Esophagus muscularis mucosa (tissue), 4 donors: ENCODE measurements at regions not wholly inside any gene's neighbourhood (a gene's known extent, or its start where the extent isn't known, plus 50 kb on each side); places are given as distances from the start of the nearest gene placed in this dataset.

ENCODE experiments used
- DNase-seq: peaks from one replicate; pipeline ENCODE4 v3.0.0-alpha.2; 2017; ENCODE audit errors: extremely low spot score
- H3K27ac ChIP-seq, 4 donors: fragments of 200-600 bp; sonication (generic); replicated peaks in 1 of 4; 1 replicate in 3 of 4; 2 replicates in 1 of 4; pipeline ENCODE4 v1.5.1; 2016 to 2019; ENCODE audit warnings: mild to moderate bottlenecking in 1 of 4
- H3K27me3 ChIP-seq, 4 donors: fragments of 200-600 bp; sonication (generic); one replicate each; pipeline versions ENCODE4 v1.5.1 to v1.6.0; 2016 to 2019
- H3K36me3 ChIP-seq, 4 donors: fragments of 200-600 bp; sonication (generic); one replicate each; pipeline ENCODE4 v1.5.1; 2016 to 2019
- H3K4me1 ChIP-seq, 4 donors: fragments of 200-600 bp; sonication (generic); one replicate each; pipeline ENCODE4 v1.5.1; 2016 to 2019
- H3K4me3 ChIP-seq, 4 donors: fragments of 200-600 bp; sonication (generic); 1 replicate in 2 of 4; 2 replicates in 2 of 4; pipeline ENCODE4 v1.5.1; 2016 to 2019; ENCODE audit warnings: mild to moderate bottlenecking in 4 of 4, moderate library complexity in 1 of 4
- H3K9me3 ChIP-seq, 4 donors: fragments of 200-600 bp; sonication (generic); 1 replicate in 3 of 4; 2 replicates in 1 of 4; pipeline ENCODE4 v1.5.1; 2016 to 2019
- CTCF ChIP-seq, 3 experiments: fragments of 200-600 bp in 2 of 3; fragments of 450-650 bp in 1 of 3; sonication (generic) in 2 of 3; IDR thresholded peaks; one replicate each; pipeline ENCODE4 v1.5.1; 2017 to 2019; ENCODE audit warnings: antibody characterized with exemption in 3 of 3, mild to moderate bottlenecking in 2 of 3, moderate library complexity in 1 of 3
- EP300 ChIP-seq: sonication (generic); formaldehyde crosslinking; IDR thresholded peaks from one replicate; pipeline ENCODE4 v1.6.1; 2017; ENCODE audit warnings: antibody characterized with exemption
- POLR2A ChIP-seq: fragments of 450-650 bp; IDR thresholded peaks from one replicate; pipeline ENCODE4 v1.6.1; 2017; ENCODE audit warnings: antibody characterized with exemption, moderate library complexity, mild to moderate bottlenecking, low read depth
- POLR2AphosphoS5 ChIP-seq, 2 donors: sonication (generic); formaldehyde crosslinking; IDR thresholded peaks; one replicate each; pipeline ENCODE4 v1.6.1; 2017; ENCODE audit warnings: antibody characterized with exemption in 2 of 2
- WGBS: methylation state at CpG from one replicate; pipeline ENCODE4 v1.1.5; 2018; 5-methylcytosine and 5-hydroxymethylcytosine counted together
- intact Hi-C: fragments of 100-400 bp; cut with DNase I; formaldehyde crosslinking; loops from one replicate; pipeline ENCODE4 v1.15.1; 2023

- no peak for DNase-seq
- Histone ChIP-seq H3K36me3 (no peaks in the 10 kb centered on the region), H3K9me3 (no peaks in the 10 kb centered on the region), H3K27me3 (no peaks in the 10 kb centered on the region), H3K4me3 (no peak overlapping the region), H3K27ac (no peak overlapping the region), H3K4me1 (peaks cover 0 to 11% (median 3%) of the 10 kb centered on the region in 4 donors)
- TF ChIP-seq CTCF (IDR thresholded peaks at IDR 0.05) (no peak), EP300 (no peak), POLR2AphosphoS5 (IDR thresholded peaks at IDR 0.05) (no peak), POLR2A (no peak)
- 79% methylated on average over 2 of the region's 2 CpGs for WGBS
- intact Hi-C loops = no loop called here
Measured at GRCh38 chr7:153532326-153532725, 519.9 kb upstream of the DPP6 start.

GRCh38 chr7:153537271-153537670 is 514.9 kb upstream of the DPP6 start:
- Histone ChIP-seq H3K27me3 (no peaks in the 10 kb centered on the region), H3K4me1 (peaks cover 0 to 8% (median 4%) of the 10 kb centered on the region in 4 donors), H3K4me3 (no peak overlapping the region), H3K27ac (no peak overlapping the region), H3K9me3 (no peaks in the 10 kb centered on the region), H3K36me3 (no peaks in the 10 kb centered on the region)
- WGBS = 81% methylated on average over 8 of the region's 8 CpGs
- TF ChIP-seq EP300 (no peak), POLR2AphosphoS5 (IDR thresholded peaks at IDR 0.05) (no peak), CTCF (IDR thresholded peaks at IDR 0.05) (no peak), POLR2A (no peak)
- no peak for DNase-seq
- intact Hi-C loops = no loop called here

- intact Hi-C loops = no loop called here
- Histone ChIP-seq H3K4me1 (peaks cover 0 to 9% (median 4%) of the 10 kb centered on the region in 4 donors), H3K9me3 (no peaks in the 10 kb centered on the region), H3K36me3 (no peaks in the 10 kb centered on the region), H3K4me3 (no peak overlapping the region), H3K27me3 (no peaks in the 10 kb centered on the region), H3K27ac (no peak overlapping the region)
- TF ChIP-seq CTCF (IDR thresholded peaks at IDR 0.05) = no peak
- TF ChIP-seq EP300 = no peak
- no peak for TF ChIP-seq POLR2AphosphoS5 (IDR thresholded peaks at IDR 0.05)
- no peak for TF ChIP-seq POLR2A
- WGBS = 71% methylated on average over 2 of the region's 2 CpGs
- no peak for DNase-seq
Measured at GRCh38 chr7:153541903-153542302, 510.3 kb upstream of the DPP6 start.

- intact Hi-C loops = no loop called here
- H3K27me3 ChIP-seq = no peaks in the 10 kb centered on the region
- peaks cover 0 to 9% (median 4%) of the 10 kb centered on the region in 4 donors for H3K4me1 ChIP-seq
- H3K27ac ChIP-seq = no peak overlapping the region
- H3K4me3 ChIP-seq = no peak overlapping the region
- no peak for DNase-seq
- TF ChIP-seq POLR2AphosphoS5 (IDR thresholded peaks at IDR 0.05) = no peak
- TF ChIP-seq CTCF (IDR thresholded peaks at IDR 0.05) = no peak
- no peak for TF ChIP-seq EP300
- no peak for TF ChIP-seq POLR2A
- H3K36me3 ChIP-seq = no peaks in the 10 kb centered on the region
- 90% methylated on average over 5 of the region's 5 CpGs for WGBS
- no peaks in the 10 kb centered on the region for H3K9me3 ChIP-seq
Measured at GRCh38 chr7:153543232-153543631, 509.0 kb upstream of the DPP6 start.

GRCh38 chr7:153550173-153550572 is 502.0 kb upstream of the DPP6 start:
- Histone ChIP-seq H3K4me1 (no peaks in the 10 kb centered on the region), H3K36me3 (no peaks in the 10 kb centered on the region), H3K27ac (no peak overlapping the region), H3K27me3 (no peaks in the 10 kb centered on the region), H3K9me3 (no peaks in the 10 kb centered on the region), H3K4me3 (no peak overlapping the region)
- WGBS = 65% methylated on average over 1 of the region's 1 CpG
- no peak for DNase-seq
- TF ChIP-seq POLR2AphosphoS5 (IDR thresholded peaks at IDR 0.05) (no peak), CTCF (IDR thresholded peaks at IDR 0.05) (no peak), EP300 (no peak), POLR2A (no peak)
- intact Hi-C loops = no loop called here
